Neuronal stem cell (in vitro differentiated cells): ENCODE measurements at regions not wholly inside any gene's neighbourhood (a gene's known extent, or its start where the extent isn't known, plus 50 kb on each side); places are given as distances from the start of the nearest gene placed in this dataset.
"Not testable (repeated sequence)": the region's sequence is repeated elsewhere in the genome, so short reads cannot be mapped to it uniquely, and the experiment has no call there.

Experiments
- DNase-seq: peaks from one replicate; pipeline ENCODE4 v3.0.0-alpha.2; 2013; ENCODE audit warnings: low spot score
- H2AFZ ChIP-seq: one replicate; pipeline ENCODE4 v1.6.1; 2013; ENCODE audit warnings: mild to moderate bottlenecking, low read length, inconsistent platforms
- H2AK5ac ChIP-seq: 2 replicates; pipeline ENCODE4 v1.6.1; 2013; ENCODE audit warnings: low read depth, mild to moderate bottlenecking, inconsistent platforms, low read length, moderate library complexity, mixed read lengths
- H2BK120ac ChIP-seq: 2 replicates; pipeline ENCODE4 v1.6.1; 2013; ENCODE audit warnings: low read depth, mild to moderate bottlenecking, inconsistent platforms, low read length, moderate library complexity, mixed read lengths
- H2BK12ac ChIP-seq: one replicate; pipeline ENCODE4 v1.6.1; 2013; ENCODE audit warnings: low read length, inconsistent platforms
- H2BK15ac ChIP-seq: 2 replicates; pipeline ENCODE4 v1.6.1; 2013; ENCODE audit warnings: mild to moderate bottlenecking, low read length, inconsistent platforms, mixed read lengths
- H2BK5ac ChIP-seq: one replicate; pipeline ENCODE4 v1.6.1; 2013; ENCODE audit warnings: inconsistent platforms, mild to moderate bottlenecking, low read length, moderate library complexity
- H3K14ac ChIP-seq: one replicate; pipeline ENCODE4 v1.6.1; 2013; ENCODE audit warnings: low read length, inconsistent platforms
- H3K18ac ChIP-seq: 2 replicates; pipeline ENCODE4 v1.6.1; 2013; ENCODE audit warnings: low read length, inconsistent platforms
- H3K23ac ChIP-seq: 2 replicates; pipeline ENCODE4 v1.6.1; 2013; ENCODE audit warnings: low read depth, mild to moderate bottlenecking, mixed read lengths, low read length, inconsistent platforms; ENCODE audit not compliant: poor library complexity
- H3K27ac ChIP-seq: replicated peaks from 3 replicates; pipeline ENCODE4 v1.5.1; 2013; ENCODE audit warnings: low read length, inconsistent platforms
- H3K27me3 ChIP-seq, 3 experiments: 2 replicates each; pipeline ENCODE4 v1.6.1; 2013; ENCODE audit warnings: low read length in 3 of 3, mild to moderate bottlenecking in 2 of 3, inconsistent platforms in 1 of 3, low read depth in 1 of 3, mixed read lengths in 1 of 3, moderate library complexity in 1 of 3; ENCODE audit not compliant: control insufficient read depth in 3 of 3, insufficient read depth in 3 of 3
- H3K36me3 ChIP-seq, 2 donors: replicated peaks in 1 of 2; 2 replicates each; pipeline ENCODE4 v1.6.1; 2013; ENCODE audit warnings: low read length in 2 of 2; ENCODE audit not compliant: control insufficient read depth in 2 of 2, insufficient read depth in 2 of 2
- H3K4ac ChIP-seq: 2 replicates; pipeline ENCODE4 v1.6.1; 2013; ENCODE audit warnings: inconsistent platforms, mild to moderate bottlenecking, low read length, moderate library complexity
- H3K4me1 ChIP-seq, 2 donors: 1 replicate in 1 of 2; 2 replicates in 1 of 2; pipeline ENCODE4 v1.6.1; 2013; ENCODE audit warnings: low read length in 2 of 2, low read depth in 1 of 2; ENCODE audit not compliant: control insufficient read depth in 2 of 2, insufficient read depth in 1 of 2
- H3K4me2 ChIP-seq: one replicate; pipeline ENCODE4 v1.6.1; 2013; ENCODE audit warnings: mild to moderate bottlenecking, low read length, inconsistent platforms; ENCODE audit not compliant: insufficient read depth, poor library complexity, severe bottlenecking
- H3K4me3 ChIP-seq, 2 donors: 2 replicates each; pipeline ENCODE4 v1.5.1; 2013; ENCODE audit warnings: low read length in 2 of 2, mild to moderate bottlenecking in 2 of 2, inconsistent platforms in 1 of 2, moderate library complexity in 1 of 2
- H3K79me1 ChIP-seq: one replicate; pipeline ENCODE4 v1.6.1; 2013; ENCODE audit warnings: low read depth, mild to moderate bottlenecking, inconsistent platforms, low read length, moderate library complexity
- H3K9ac ChIP-seq: one replicate; pipeline ENCODE4 v1.6.1; 2013; ENCODE audit warnings: mild to moderate bottlenecking, low read depth, low read length, inconsistent platforms; ENCODE audit not compliant: poor library complexity
- H3K9me3 ChIP-seq, 2 donors: replicated peaks in 1 of 2; 2 replicates each; pipeline versions ENCODE3 to v1.6.1; 2013; ENCODE audit warnings: low read length in 2 of 2, mild to moderate bottlenecking in 2 of 2, inconsistent platforms in 1 of 2, low read depth in 1 of 2, mixed read lengths in 1 of 2, moderate library complexity in 1 of 2; ENCODE audit not compliant: control insufficient read depth in 2 of 2, insufficient read depth in 1 of 2
- H4K8ac ChIP-seq: one replicate; pipeline ENCODE4 v1.6.1; 2013; ENCODE audit warnings: low read depth, mild to moderate bottlenecking, inconsistent platforms, low read length, moderate library complexity
- H4K91ac ChIP-seq: one replicate; pipeline ENCODE4 v1.6.1; 2013; ENCODE audit warnings: low read length, low read depth, mild to moderate bottlenecking, inconsistent platforms; ENCODE audit not compliant: poor library complexity
- WGBS, 2 donors: extraction: QIAGEN DNeasy Blood & Tissue Kit; methylation state at CpG; one replicate each; pipeline ENCODE4 v1.1.7; 2013; ENCODE audit warnings: missing lambda C conversion rate in 2 of 2, mixed read lengths in 1 of 2; ENCODE audit not compliant: insufficient read length in 2 of 2, insufficient replicate concordance in 1 of 2; ENCODE audit errors: extremely low coverage in 2 of 2; 5-methylcytosine and 5-hydroxymethylcytosine counted together

DNA sequence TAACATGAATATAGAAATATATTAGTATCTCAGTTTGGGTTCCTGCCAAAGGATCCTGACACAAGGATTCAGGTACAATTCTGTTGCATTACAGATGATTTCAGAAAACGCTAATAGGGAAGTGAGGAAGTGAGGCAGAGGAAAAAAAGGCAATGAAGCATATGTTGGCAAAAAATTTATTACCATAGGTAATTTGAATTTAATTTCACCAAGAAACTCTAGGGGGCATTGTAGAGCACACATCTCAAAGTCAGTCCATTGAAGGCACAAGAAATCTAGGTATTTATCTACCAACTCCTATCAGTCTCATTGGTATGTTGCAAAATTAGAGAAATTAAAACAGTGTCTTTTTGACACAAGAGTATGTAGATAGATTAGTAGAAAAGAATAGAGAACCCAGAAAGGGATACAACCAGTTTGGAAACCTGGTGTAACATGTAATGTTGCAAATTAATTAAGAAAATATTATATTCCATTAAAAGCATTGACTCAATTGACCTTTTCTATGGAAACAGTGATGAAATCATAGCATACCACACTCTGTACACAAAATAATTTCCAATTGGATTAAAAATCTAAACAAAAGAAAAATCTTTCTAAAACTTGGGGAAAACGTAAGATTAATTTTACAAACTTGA, 104.9 kb upstream of the SNX7 start:
- Histone ChIP-seq H2BK5ac (no peak overlapping the region), H3K4ac (no peak overlapping the region), H3K27ac (no peak overlapping the region), H3K14ac (no peak overlapping the region), H4K91ac (no peak overlapping the region), H3K27me3 (no peaks in the 10 kb centered on the region), H3K18ac (no peak overlapping the region), H2AK5ac (no peak overlapping the region), H2BK12ac (no peak overlapping the region), H3K4me1 (peaks cover 1 to 2% of the 10 kb centered on the region in 2 donors), H3K4me2 (no peak overlapping the region), H3K4me3 (no peak overlapping the region), H2AFZ (no peak overlapping the region), H4K8ac (no peak overlapping the region), H2BK120ac (no peak overlapping the region), H2BK15ac (no peak overlapping the region), H3K9ac (no peak overlapping the region), H3K79me1 (no peaks in the 10 kb centered on the region), H3K23ac (no peak overlapping the region), H3K9me3 (no peaks in the 10 kb centered on the region), H3K36me3 (no peaks in the 10 kb centered on the region)
- no CpG with 5 or more reads among the region's 2 CpGs for WGBS, 2 donors
- no peak for DNase-seq

DNA sequence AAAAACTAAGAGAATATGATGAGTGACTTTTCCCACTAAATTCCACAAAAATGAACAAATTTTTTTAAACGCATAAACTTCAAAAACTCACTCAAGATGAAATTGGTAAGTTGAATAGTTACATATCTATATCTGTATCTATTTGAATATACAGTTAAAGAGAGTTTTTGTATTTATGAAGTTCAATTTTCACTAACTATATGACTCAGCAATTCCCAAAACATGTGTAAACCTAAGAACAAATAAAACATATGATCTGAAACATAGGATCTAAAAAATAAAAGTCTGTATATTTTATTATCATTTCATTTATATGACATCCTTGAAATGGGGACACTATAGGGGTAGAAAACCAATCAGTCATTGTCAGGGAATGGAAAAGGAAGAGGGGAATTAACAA, 105.7 kb upstream of the SNX7 start:
- no peak overlapping the region for H3K18ac ChIP-seq
- no peak overlapping the region for H2AFZ ChIP-seq
- no peaks in the 10 kb centered on the region for H3K27me3 ChIP-seq
- H3K4me3 ChIP-seq = no peak overlapping the region
- H3K27ac ChIP-seq = no peak overlapping the region
- no peak overlapping the region for H2BK15ac ChIP-seq
- no peak overlapping the region for H3K4ac ChIP-seq
- no peak overlapping the region for H3K4me2 ChIP-seq
- no peak overlapping the region for H2BK5ac ChIP-seq
- H3K36me3 ChIP-seq = no peaks in the 10 kb centered on the region
- H2AK5ac ChIP-seq = no peak overlapping the region
- H4K91ac ChIP-seq = no peak overlapping the region
- no peak overlapping the region for H2BK120ac ChIP-seq
- H3K79me1 ChIP-seq = no peaks in the 10 kb centered on the region
- no CpG with 5 or more reads among the region's 1 CpG for WGBS, 2 donors
- H3K23ac ChIP-seq = no peak overlapping the region
- no peak overlapping the region for H3K14ac ChIP-seq
- no peak overlapping the region for H3K9ac ChIP-seq
- no peak for DNase-seq
- H3K4me1 ChIP-seq = peaks cover 1 to 2% of the 10 kb centered on the region in 2 donors
- no peaks in the 10 kb centered on the region for H3K9me3 ChIP-seq
- no peak overlapping the region for H2BK12ac ChIP-seq
- no peak overlapping the region for H4K8ac ChIP-seq

DNA sequence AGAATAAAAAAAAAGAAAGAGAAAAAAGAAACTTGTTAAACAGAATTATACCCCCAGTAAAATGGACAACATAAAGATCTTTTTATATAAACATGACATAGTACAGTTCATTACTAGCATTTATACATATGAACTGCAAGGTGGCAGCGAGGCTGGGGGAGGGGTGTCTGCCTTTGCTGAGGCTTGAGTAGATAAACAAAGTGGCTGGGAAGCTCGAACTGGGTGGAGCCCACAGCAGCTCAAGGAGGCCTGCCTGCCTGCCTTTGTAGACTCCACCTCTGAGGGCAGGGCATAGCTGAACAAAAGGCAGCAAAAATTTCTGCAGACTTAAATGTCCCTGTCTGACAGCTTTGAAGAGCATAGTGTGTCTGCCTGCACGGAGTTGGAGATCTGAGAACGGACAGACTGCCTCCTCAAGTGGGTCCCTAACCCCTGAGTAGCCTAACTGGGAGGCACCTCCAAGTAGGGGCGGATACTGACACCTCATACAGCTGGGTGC, 108.9 kb upstream of the SNX7 start:
- whole genome bisulfite sequencing, 2 donors = no CpG with 5 or more reads among the region's 5 CpGs
- H3K9me3 ChIP-seq = not testable (repeated sequence)

GRCh38 chr1:98550076-98550475, 111.4 kb upstream of the SNX7 start:
- H3K4me2 ChIP-seq = no peak overlapping the region
- H2BK120ac ChIP-seq = no peak overlapping the region
- no peak overlapping the region for H3K9ac ChIP-seq
- H3K36me3 ChIP-seq = no peaks in the 10 kb centered on the region
- H3K18ac ChIP-seq = no peak overlapping the region
- H2AFZ ChIP-seq = no peak overlapping the region
- no peaks in the 10 kb centered on the region for H3K27me3 ChIP-seq
- H4K91ac ChIP-seq = no peak overlapping the region
- H2BK5ac ChIP-seq = no peak overlapping the region
- H3K14ac ChIP-seq = no peak overlapping the region
- no peak overlapping the region for H2BK15ac ChIP-seq
- no peaks in the 10 kb centered on the region for H3K4me1 ChIP-seq
- no peak overlapping the region for H2BK12ac ChIP-seq
- H3K27ac ChIP-seq = no peak overlapping the region
- no peaks in the 10 kb centered on the region for H3K9me3 ChIP-seq
- H3K23ac ChIP-seq = no peak overlapping the region
- H3K79me1 ChIP-seq = no peaks in the 10 kb centered on the region
- no peak overlapping the region for H3K4me3 ChIP-seq
- no peak overlapping the region for H4K8ac ChIP-seq
- no peak overlapping the region for H3K4ac ChIP-seq
- H2AK5ac ChIP-seq = no peak overlapping the region
- no peak for DNase-seq
- WGBS, 2 donors = no CpG with 5 or more reads among the region's 1 CpG

More for the DNA sequence above, 108.9 kb upstream of the SNX7 start:
- not testable (repeated sequence) for H3K79me1 ChIP-seq, H3K27ac ChIP-seq, H2AK5ac ChIP-seq, H2BK120ac ChIP-seq, H3K27me3 ChIP-seq, H2BK15ac ChIP-seq, H3K4me2 ChIP-seq, H2BK5ac ChIP-seq, H3K4me1 ChIP-seq, H4K8ac ChIP-seq, H3K4me3 ChIP-seq, H3K14ac ChIP-seq, H3K18ac ChIP-seq, H4K91ac ChIP-seq, H3K23ac ChIP-seq, DNase-seq, H3K36me3 ChIP-seq, H2BK12ac ChIP-seq, H3K4ac ChIP-seq, H3K9ac ChIP-seq
- H2AFZ ChIP-seq = peak overlapping the region; percentile 82
